ENCODE measurements at regions not wholly inside any gene's neighbourhood (a gene's known extent, or its start where the extent isn't known, plus 50 kb on each side); places are given as distances from the start of the nearest gene placed in this dataset.
"Not testable (repeated sequence)": the region's sequence is repeated elsewhere in the genome, so short reads cannot be mapped to it uniquely, and the experiment has no call there.

DNA sequence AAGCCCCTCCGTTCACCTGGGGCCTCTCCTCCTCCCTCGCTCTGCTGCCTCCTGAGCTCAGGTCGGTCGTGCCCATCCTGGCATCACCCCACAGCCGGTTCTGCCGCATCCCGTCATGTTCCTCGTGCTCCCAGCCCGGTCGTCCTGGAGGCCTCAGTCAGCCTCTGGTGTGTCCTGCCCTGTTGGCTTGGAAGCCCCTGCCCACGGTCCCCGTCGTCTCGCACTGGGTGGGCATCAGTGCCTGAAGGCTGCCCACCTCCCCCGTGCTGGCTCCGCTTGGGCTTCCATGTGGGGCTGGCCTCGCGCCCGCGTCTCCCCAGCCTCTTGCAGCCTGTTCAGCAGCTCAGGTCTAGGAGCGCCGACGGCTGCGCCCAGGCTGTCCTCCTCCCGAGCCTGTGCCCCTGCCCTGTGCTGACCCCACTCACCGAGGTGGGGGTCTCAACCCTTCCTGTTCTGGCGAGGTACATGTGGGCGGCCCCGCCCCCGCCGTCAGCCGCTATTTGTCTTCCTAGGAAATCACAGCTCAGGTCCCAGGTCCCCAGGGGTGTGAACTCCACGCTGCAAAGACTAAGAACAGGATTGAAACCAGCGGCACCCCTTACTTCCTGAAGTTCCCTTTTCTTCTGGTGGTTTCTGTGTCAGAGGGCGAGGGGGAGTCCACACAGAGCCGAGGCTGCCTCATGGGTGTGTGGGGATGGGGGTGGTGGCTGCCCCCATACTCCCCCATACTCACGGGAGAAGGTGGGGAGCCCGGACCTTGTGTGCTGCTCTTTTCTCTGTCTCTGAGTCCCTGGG, 102.9 kb downstream of the TMEM121 start:
- not testable (repeated sequence) for H3K4me3 Mint-ChIP-seq (ENCODE audit: unreplicated experiment); H3K27me3 Mint-ChIP-seq (ENCODE audit: low read depth); H3K36me3 Mint-ChIP-seq (ENCODE audit: low read depth); H3K4me1 Mint-ChIP-seq (ENCODE audit: low read depth); H3K27ac Mint-ChIP-seq (ENCODE audit: unreplicated experiment)
- peak; percentile 90 for DNase-seq (ENCODE audit: low spot score)
- H3K9me3 Mint-ChIP-seq (ENCODE audit: low read depth) = peaks cover 25% of the 10 kb centered on the region

DNA sequence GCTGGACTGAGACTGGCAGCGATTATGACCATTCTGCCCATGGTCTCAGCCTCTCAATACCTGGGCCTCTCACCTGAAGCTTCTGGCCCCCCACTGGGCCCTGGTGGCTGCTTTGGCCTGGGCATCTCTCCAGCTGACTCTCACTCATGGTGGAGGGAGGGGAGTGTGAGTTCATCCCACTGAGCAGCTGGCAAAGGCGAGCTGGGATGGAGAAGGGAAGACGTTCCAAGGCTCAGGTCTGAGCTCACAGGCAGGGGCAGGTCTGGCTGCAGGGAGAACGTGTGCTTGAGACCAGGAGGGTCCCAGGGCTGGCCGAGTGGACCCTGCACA, 103.5 kb downstream of the TMEM121 start:
- DNase-seq (ENCODE audit: low spot score) = no peak
- no peak overlapping the region for H3K4me3 Mint-ChIP-seq (ENCODE audit: unreplicated experiment)
- no peak overlapping the region for H3K27ac Mint-ChIP-seq (ENCODE audit: unreplicated experiment)
- H3K36me3 Mint-ChIP-seq (ENCODE audit: low read depth) = no peaks in the 10 kb centered on the region
- H3K4me1 Mint-ChIP-seq (ENCODE audit: low read depth) = no peaks in the 10 kb centered on the region
- TF ChIP-seq, protein P1, sequence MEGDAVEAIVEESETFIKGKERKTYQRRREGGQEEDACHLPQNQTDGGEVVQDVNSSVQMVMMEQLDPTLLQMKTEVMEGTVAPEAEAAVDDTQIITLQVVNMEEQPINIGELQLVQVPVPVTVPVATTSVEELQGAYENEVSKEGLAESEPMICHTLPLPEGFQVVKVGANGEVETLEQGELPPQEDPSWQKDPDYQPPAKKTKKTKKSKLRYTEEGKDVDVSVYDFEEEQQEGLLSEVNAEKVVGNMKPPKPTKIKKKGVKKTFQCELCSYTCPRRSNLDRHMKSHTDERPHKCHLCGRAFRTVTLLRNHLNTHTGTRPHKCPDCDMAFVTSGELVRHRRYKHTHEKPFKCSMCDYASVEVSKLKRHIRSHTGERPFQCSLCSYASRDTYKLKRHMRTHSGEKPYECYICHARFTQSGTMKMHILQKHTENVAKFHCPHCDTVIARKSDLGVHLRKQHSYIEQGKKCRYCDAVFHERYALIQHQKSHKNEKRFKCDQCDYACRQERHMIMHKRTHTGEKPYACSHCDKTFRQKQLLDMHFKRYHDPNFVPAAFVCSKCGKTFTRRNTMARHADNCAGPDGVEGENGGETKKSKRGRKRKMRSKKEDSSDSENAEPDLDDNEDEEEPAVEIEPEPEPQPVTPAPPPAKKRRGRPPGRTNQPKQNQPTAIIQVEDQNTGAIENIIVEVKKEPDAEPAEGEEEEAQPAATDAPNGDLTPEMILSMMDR (IDR thresholded peaks at IDR 0.05) = no peak
- peaks cover 25% of the 10 kb centered on the region for H3K9me3 Mint-ChIP-seq (ENCODE audit: low read depth)
- H3K27me3 Mint-ChIP-seq (ENCODE audit: low read depth) = no peaks in the 10 kb centered on the region

DNA sequence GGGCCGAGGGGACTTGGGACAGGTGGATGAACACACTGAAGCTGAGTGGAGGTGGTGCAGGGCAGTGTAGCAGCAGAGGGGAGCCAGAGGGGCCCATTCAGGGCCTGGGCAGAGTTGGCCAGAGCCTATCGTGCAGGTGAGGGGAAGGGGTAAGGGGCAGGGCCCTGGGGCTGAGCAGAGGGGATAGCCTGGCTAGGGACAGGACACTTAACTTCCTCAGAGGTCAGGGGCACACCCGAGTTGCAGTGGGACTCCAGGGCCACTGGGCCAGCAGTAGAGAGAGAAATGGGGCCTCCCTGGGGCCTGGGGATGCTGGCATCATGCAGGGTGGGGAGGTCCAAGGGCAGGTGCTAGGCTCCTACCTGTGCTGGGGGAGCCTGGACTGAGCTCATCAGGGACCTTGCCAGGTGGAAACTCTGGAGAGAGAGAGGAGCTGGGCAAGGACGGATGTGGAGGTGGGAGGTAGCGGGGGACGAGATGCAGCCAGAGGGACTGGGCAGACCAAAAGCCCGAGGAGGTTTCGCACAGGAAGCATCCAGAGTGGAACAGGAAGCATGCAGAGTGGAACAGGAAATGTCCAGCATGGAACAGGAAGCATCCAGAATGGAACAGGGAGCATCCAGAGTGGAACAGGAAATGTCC, 104.0 kb downstream of the TMEM121 start:
- H3K4me1 Mint-ChIP-seq (ENCODE audit: low read depth); H3K36me3 Mint-ChIP-seq (ENCODE audit: low read depth); H3K4me3 Mint-ChIP-seq (ENCODE audit: unreplicated experiment); DNase-seq (ENCODE audit: low spot score); H3K27ac Mint-ChIP-seq (ENCODE audit: unreplicated experiment); H3K27me3 Mint-ChIP-seq (ENCODE audit: low read depth): not testable (repeated sequence)
- H3K9me3 Mint-ChIP-seq (ENCODE audit: low read depth) = peaks cover 21% of the 10 kb centered on the region

DNA sequence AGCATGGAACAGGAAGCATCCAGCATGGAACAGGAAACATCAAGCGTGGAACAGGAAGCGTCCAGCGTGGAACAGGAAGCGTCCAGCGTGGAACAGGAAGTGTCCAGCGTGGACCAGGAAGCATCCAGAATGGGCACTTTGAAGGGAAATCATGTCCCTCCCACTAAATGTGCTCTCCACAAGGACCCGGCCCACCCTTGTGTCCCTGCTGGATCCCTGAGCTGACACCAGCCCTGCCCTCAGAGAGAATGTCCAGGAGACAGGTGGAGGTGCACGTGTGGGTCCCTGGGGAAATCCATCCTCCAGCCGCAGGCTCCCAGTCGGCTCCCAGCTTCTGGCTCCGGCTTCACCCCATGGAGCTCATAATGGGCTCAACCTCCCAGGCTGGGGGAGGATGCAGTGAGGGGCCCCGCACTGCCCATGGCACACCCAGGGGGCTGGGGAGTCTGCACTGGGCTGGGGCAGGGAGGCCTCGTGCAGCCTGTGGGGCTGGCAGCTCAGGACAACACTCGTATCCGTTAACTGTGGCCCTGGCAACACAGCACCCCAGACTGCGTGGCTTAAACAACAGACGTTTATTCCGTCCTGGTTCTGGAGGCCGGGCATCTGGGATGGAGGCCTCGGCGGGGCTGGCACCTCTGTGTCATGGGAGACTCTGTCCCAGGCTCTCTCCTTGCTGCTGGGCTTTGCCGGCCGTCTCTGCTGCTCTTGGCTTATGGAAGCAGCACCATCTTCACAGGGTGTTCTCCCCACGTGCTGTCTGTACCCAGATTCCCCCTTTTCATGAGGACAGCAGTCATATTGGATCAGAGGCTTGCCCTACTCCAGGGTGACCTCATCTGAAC, 104.8 kb downstream of the TMEM121 start:
- not testable (repeated sequence) for H3K27me3 Mint-ChIP-seq (ENCODE audit: low read depth); DNase-seq (ENCODE audit: low spot score); H3K4me1 Mint-ChIP-seq (ENCODE audit: low read depth); H3K27ac Mint-ChIP-seq (ENCODE audit: unreplicated experiment); H3K4me3 Mint-ChIP-seq (ENCODE audit: unreplicated experiment); H3K36me3 Mint-ChIP-seq (ENCODE audit: low read depth)
- H3K9me3 Mint-ChIP-seq (ENCODE audit: low read depth) = peaks cover 21% of the 10 kb centered on the region

DNA sequence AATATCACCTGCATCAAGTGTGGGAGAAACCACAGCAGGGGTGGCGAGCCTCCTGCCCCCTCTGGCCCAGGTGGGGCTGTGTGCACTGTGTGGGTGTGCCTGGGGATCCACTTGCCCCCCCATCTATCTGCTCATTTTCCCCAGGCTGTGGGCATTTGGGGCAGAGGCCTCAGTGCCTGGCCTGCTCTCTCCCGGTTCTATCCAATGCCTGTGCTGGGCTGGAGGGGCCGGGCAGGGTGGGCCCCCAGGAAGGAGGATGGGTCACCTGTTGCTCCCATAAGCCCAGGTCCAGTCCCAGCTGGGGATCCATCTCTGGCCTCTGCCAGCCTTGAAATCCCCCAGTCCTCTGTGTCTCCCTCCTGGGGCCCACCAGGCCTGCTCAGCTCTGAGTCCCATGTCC, 105.6 kb downstream of the TMEM121 start:
- DNase-seq (ENCODE audit: low spot score) = no peak
- no peaks in the 10 kb centered on the region for H3K36me3 Mint-ChIP-seq (ENCODE audit: low read depth)
- H3K27ac Mint-ChIP-seq (ENCODE audit: unreplicated experiment) = no peak overlapping the region
- H3K4me3 Mint-ChIP-seq (ENCODE audit: unreplicated experiment) = no peak overlapping the region
- TF ChIP-seq, protein P1 (IDR thresholded peaks at IDR 0.05) = no peak
- H3K9me3 Mint-ChIP-seq (ENCODE audit: low read depth) = peaks cover 25% of the 10 kb centered on the region
- H3K27me3 Mint-ChIP-seq (ENCODE audit: low read depth) = no peaks in the 10 kb centered on the region
- H3K4me1 Mint-ChIP-seq (ENCODE audit: low read depth) = no peaks in the 10 kb centered on the region

DNA sequence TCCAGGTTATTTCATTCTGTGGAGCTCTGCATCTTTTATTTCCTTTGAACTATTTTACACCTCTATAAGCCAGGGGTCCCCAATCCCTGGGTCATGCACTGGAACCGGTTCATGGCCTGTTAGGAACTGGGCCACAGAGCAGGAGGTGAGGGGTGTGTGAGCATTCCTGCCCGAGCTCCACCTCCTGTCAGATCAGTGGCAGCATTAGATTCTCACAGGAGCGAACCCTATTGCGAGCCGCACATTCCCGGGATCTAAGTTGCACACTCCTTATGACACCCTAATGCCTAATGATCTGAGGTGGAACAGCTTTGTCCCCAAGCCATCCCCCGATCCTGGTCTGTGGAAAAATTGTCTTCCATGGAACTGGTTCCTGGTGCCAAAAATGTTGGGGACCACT, 107.2 kb downstream of the TMEM121 start:
- not testable (repeated sequence) for H3K36me3 Mint-ChIP-seq (ENCODE audit: low read depth); H3K27ac Mint-ChIP-seq (ENCODE audit: unreplicated experiment); H3K27me3 Mint-ChIP-seq (ENCODE audit: low read depth); DNase-seq (ENCODE audit: low spot score); H3K4me3 Mint-ChIP-seq (ENCODE audit: unreplicated experiment); H3K4me1 Mint-ChIP-seq (ENCODE audit: low read depth)
- peaks cover 25% of the 10 kb centered on the region for H3K9me3 Mint-ChIP-seq (ENCODE audit: low read depth)

DNA sequence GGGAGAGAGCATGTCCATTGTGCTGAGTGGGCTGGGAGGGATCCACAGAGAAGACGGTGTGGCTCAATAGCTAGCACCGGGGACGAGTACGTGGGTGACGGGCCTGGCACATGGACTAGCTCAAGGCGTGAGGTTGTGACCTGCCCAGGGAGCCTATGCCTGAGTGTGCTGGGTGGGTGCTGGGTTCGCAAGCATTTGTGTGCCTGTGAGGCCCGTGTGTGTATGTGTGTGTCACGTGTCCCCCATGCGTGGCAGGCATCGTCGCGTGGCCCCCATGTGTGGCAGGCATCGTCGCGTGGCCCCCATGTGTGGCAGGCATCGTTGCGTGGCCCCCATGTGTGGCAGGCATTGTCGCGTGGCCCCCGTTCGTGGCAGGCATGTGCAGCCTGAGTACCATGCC, 109.2 kb downstream of the TMEM121 start:
- H3K27me3 Mint-ChIP-seq (ENCODE audit: low read depth) = no peaks in the 10 kb centered on the region
- H3K4me3 Mint-ChIP-seq (ENCODE audit: unreplicated experiment) = no peak overlapping the region
- H3K36me3 Mint-ChIP-seq (ENCODE audit: low read depth) = no peaks in the 10 kb centered on the region
- H3K4me1 Mint-ChIP-seq (ENCODE audit: low read depth) = no peaks in the 10 kb centered on the region
- TF ChIP-seq, protein P1 (IDR thresholded peaks at IDR 0.05) = no peak
- DNase-seq (ENCODE audit: low spot score) = no peak
- no peak overlapping the region for H3K27ac Mint-ChIP-seq (ENCODE audit: unreplicated experiment)
- peaks cover 23% of the 10 kb centered on the region for H3K9me3 Mint-ChIP-seq (ENCODE audit: low read depth)

DNA sequence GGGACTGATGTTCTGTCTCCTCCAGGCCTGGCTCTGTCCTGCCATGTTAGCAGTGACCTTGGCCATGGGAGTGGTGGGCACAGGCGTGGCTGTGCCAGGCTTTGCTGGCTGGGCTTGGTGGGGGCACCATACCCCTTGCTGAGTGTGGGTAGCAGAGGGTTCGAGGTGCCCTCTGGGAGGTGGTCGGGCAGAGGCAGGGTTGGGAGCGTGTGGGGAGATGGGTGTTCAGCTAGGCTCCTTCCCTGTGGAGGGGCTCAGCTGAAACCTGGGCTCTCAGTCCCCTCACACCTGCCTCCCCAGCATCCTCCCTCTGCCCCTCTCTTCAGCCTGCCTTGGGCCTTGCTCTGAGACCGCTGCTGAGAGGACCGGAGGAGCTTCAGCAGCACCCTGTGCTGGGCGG, 109.6 kb downstream of the TMEM121 start:
- DNase-seq (ENCODE audit: low spot score) = not testable (repeated sequence)
- H3K9me3 Mint-ChIP-seq (ENCODE audit: low read depth) = peaks cover 21% of the 10 kb centered on the region

More for the DNA sequence above, 109.6 kb downstream of the TMEM121 start:
- not testable (repeated sequence) for H3K4me1 Mint-ChIP-seq (ENCODE audit: low read depth); H3K27me3 Mint-ChIP-seq (ENCODE audit: low read depth); H3K27ac Mint-ChIP-seq (ENCODE audit: unreplicated experiment); H3K36me3 Mint-ChIP-seq (ENCODE audit: low read depth); H3K4me3 Mint-ChIP-seq (ENCODE audit: unreplicated experiment)

Measured in chondrocyte (in vitro differentiated cells).